Ishikawa (cell line): ENCODE measurements at regions not wholly inside any gene's neighbourhood (a gene's known extent, or its start where the extent isn't known, plus 50 kb on each side); places are given as distances from the start of the nearest gene placed in this dataset.

ENCODE experiments used
- CEBPB ChIP-seq: IDR thresholded peaks from 2 replicates; pipeline ENCODE4 v1.6.1; 2012
- CREB1 ChIP-seq: IDR thresholded peaks from 2 replicates; pipeline ENCODE4 v1.6.1; 2012; ENCODE audit warnings: low read depth
- EGR1 ChIP-seq: IDR thresholded peaks from 2 replicates; pipeline ENCODE4 v1.6.1; 2012
- EP300 ChIP-seq: IDR thresholded peaks from 2 replicates; pipeline ENCODE4 v1.6.1; 2012; ENCODE audit warnings: borderline replicate concordance
- FOXM1 ChIP-seq: IDR thresholded peaks from 2 replicates; pipeline ENCODE4 v1.6.1; 2012; ENCODE audit warnings: low read depth, borderline replicate concordance
- MAX ChIP-seq: IDR thresholded peaks from 2 replicates; pipeline ENCODE4 v1.6.1; 2012
- NFIC ChIP-seq: IDR thresholded peaks from 2 replicates; pipeline ENCODE4 v1.6.1; 2012
- RAD21 ChIP-seq: IDR thresholded peaks from 2 replicates; pipeline ENCODE4 v1.6.1; 2012; ENCODE audit warnings: low read depth
- REST ChIP-seq: IDR thresholded peaks from 2 replicates; pipeline ENCODE4 v1.6.1; 2012; ENCODE audit warnings: low read depth, mild to moderate bottlenecking
- TAF1 ChIP-seq: IDR thresholded peaks from 2 replicates; pipeline ENCODE4 v1.6.1; 2012; ENCODE audit warnings: low read depth, mild to moderate bottlenecking
- TCF12 ChIP-seq: IDR thresholded peaks from 2 replicates; pipeline ENCODE4 v1.6.1; 2012; ENCODE audit warnings: low read depth
- TEAD4 ChIP-seq: IDR thresholded peaks from 2 replicates; pipeline ENCODE4 v1.6.1; 2012
- YY1 ChIP-seq: IDR thresholded peaks from 2 replicates; pipeline ENCODE4 v1.6.1; 2012; ENCODE audit warnings: low read depth
- ZBTB7A ChIP-seq: IDR thresholded peaks from 2 replicates; pipeline ENCODE4 v1.6.1; 2012; ENCODE audit warnings: low read depth

- TF ChIP-seq RAD21 (no peak), TAF1 (no peak), TEAD4 (no peak), TCF12 (no peak), REST (no peak), NFIC (no peak), CEBPB (no peak), YY1 (no peak), ZBTB7A (no peak), CREB1 (no peak), FOXM1 (no peak), EGR1 (no peak), MAX (no peak), EP300 (no peak)
Observed at GRCh38 chr2:88892207-88892606, 200.7 kb downstream of the RPIA start.
